ENCODE measurements at regions not wholly inside any gene's neighbourhood (a gene's known extent, or its start where the extent isn't known, plus 50 kb on each side); places are given as distances from the start of the nearest gene placed in this dataset.

- no peaks in the 10 kb centered on the region for H3K27me3 ChIP-seq (ENCODE audit: insufficient read depth)
- no peak for DNase-seq
- H3K36me3 ChIP-seq (replicated peaks in 1 of 2; ENCODE audit: control insufficient read depth in 1 of 2, insufficient read depth in 2 of 2, low read length in 1 of 2) = no peaks in the 10 kb centered on the region
- H3K79me2 ChIP-seq (ENCODE audit: insufficient read depth) = no peaks in the 10 kb centered on the region
- POLR2A ChIA-PET = no interaction called here
- no peak overlapping the region for H3K4me2 ChIP-seq
- CTCF ChIA-PET = no interaction called here
- no peaks in the 10 kb centered on the region for H3K9me2 ChIP-seq
- H3K4me3 ChIP-seq (ENCODE audit: low read depth in 2 of 2, low read length in 1 of 2) = no peak overlapping the region
- whole genome bisulfite sequencing (ENCODE audit: low lambda C conversion rate) = 45% methylated on average over 2 of the region's 4 CpGs
- no peak for TF ChIP-seq IRF3 (IDR thresholded peaks at IDR 0.05; ENCODE audit: low read depth, low read length)
- TF ChIP-seq YY1 (IDR thresholded peaks at IDR 0.05; ENCODE audit: low read depth) = no peak
- no peak for TF ChIP-seq PBX3 (IDR thresholded peaks at IDR 0.05)
- TF ChIP-seq POLR2AphosphoS5 (IDR thresholded peaks at IDR 0.05; ENCODE audit: low read depth, low read length) = no peak
- TF ChIP-seq EZH2phosphoT487 (IDR thresholded peaks at IDR 0.05; ENCODE audit: borderline replicate concordance, low read depth) = no peak
- TF ChIP-seq SMC3 (IDR thresholded peaks at IDR 0.05; ENCODE audit: low read depth, low read length) = no peak
- no peak for TF ChIP-seq USF2 (IDR thresholded peaks at IDR 0.05; ENCODE audit: borderline replicate concordance, low read depth, low read length)
- no peak for TF ChIP-seq CTCF (IDR thresholded peaks at IDR 0.05)
- no peak for TF ChIP-seq TAF1 (IDR thresholded peaks at IDR 0.05; ENCODE audit: borderline replicate concordance, low read depth, low read length)
- TF ChIP-seq SIN3A (IDR thresholded peaks at IDR 0.05; ENCODE audit: borderline replicate concordance, low read depth, low read length) = no peak
- TF ChIP-seq REST (IDR thresholded peaks at IDR 0.05; ENCODE audit: low read depth, low read length) = no peak
- no peak for TF ChIP-seq USF1 (IDR thresholded peaks at IDR 0.05; ENCODE audit: borderline replicate concordance, low read depth)
- no peak for TF ChIP-seq MAX (IDR thresholded peaks at IDR 0.05; ENCODE audit: low read depth)
- TF ChIP-seq FOSL2 (IDR thresholded peaks at IDR 0.05; ENCODE audit: borderline replicate concordance, low read depth) = no peak
- TF ChIP-seq ELF1 (IDR thresholded peaks at IDR 0.05) = no peak
- TF ChIP-seq FOXJ3 (CRISPR knock-in tag; IDR thresholded peaks at IDR 0.05) = no peak
- no peaks in the 10 kb centered on the region for H4K20me1 ChIP-seq (ENCODE audit: insufficient read depth)
- H3K9me3 ChIP-seq = no peaks in the 10 kb centered on the region
- H3F3A ChIP-seq (replicated peaks; ENCODE audit: insufficient read depth) = no peaks in the 10 kb centered on the region
- peaks cover 0 to 55% of the 10 kb centered on the region in 2 experiments; a peak in 1 of 4 replicates for H3K4me1 ChIP-seq (ENCODE audit: control insufficient read depth in 1 of 2, insufficient read depth in 2 of 2, low read depth in 1 of 2, low read length in 1 of 2)
- peak overlapping the region in 1 of 2 experiments; percentile 25; a peak in 1 of 4 replicates for H3K27ac ChIP-seq (ENCODE audit: low read depth in 2 of 2, low read length in 1 of 2)
- H2AFZ ChIP-seq (ENCODE audit: low read depth) = no peak overlapping the region
- H3K9ac ChIP-seq = no peak overlapping the region
Observed at GRCh38 chr4:3612281-3612680, 80.1 kb upstream of the LRPAP1 start.
